OCI-LY3 (cell line): ENCODE measurements at regions not wholly inside any gene's neighbourhood (a gene's known extent, or its start where the extent isn't known, plus 50 kb on each side); places are given as distances from the start of the nearest gene placed in this dataset.

Source experiments
- H2AFZ ChIP-seq: fragments of 200-600, 300-600 bp; shearing (Covaris generic); 2 replicates; pipeline ENCODE4 v1.6.0; 2014; ENCODE audit warnings: antibody characterized with exemption, low read depth, low read length
- H3K27ac ChIP-seq: fragments of 200-600, 300-600 bp; sonication (generic); 2 replicates; pipeline ENCODE4 v1.5.1; 2014; ENCODE audit warnings: mild to moderate bottlenecking, low read length, moderate library complexity, mixed read lengths
- H3K27me3 ChIP-seq: fragments of 200-600, 300-600 bp; sonication (generic); 2 replicates; pipeline ENCODE4 v1.6.1; 2014; ENCODE audit warnings: low read depth, low read length, mixed read lengths
- H3K36me3 ChIP-seq: fragments of 200-600, 300-600 bp; sonication (generic); replicated peaks from 2 replicates; pipeline ENCODE3; 2014; ENCODE audit warnings: low read depth, low read length, mixed read lengths
- H3K4me1 ChIP-seq: fragments of 300-600, 200-600 bp; sonication (generic); 2 replicates; pipeline ENCODE4 v1.6.1; 2014; ENCODE audit warnings: low read length, mixed read lengths
- H3K4me2 ChIP-seq: fragments of 200-600, 300-600 bp; sonication (generic); 2 replicates; pipeline ENCODE4 v1.6.1; 2014; ENCODE audit warnings: low read length, mixed read lengths
- H3K4me3 ChIP-seq: fragments of 300-600, 200-600 bp; sonication (generic); 2 replicates; pipeline ENCODE4 v1.5.1; 2014; ENCODE audit warnings: antibody characterized with exemption, mild to moderate bottlenecking, low read length, moderate library complexity
- H3K79me2 ChIP-seq: fragments of 300-600, 200-600 bp; shearing (Covaris generic); 2 replicates; pipeline ENCODE4 v1.6.1; 2014; ENCODE audit warnings: mild to moderate bottlenecking, low read length, mixed read lengths
- H3K9ac ChIP-seq: fragments of 300-600, 200-600 bp; shearing (Covaris generic); 2 replicates; pipeline ENCODE4 v1.6.0; 2014; ENCODE audit warnings: mild to moderate bottlenecking, low read length, moderate library complexity
- H3K9me3 ChIP-seq: fragments of 200-600, 300-600 bp; shearing (Covaris generic); 2 replicates; pipeline ENCODE4 v1.6.1; 2014; ENCODE audit warnings: low read length, mixed read lengths; ENCODE audit not compliant: insufficient read depth
- H4K20me1 ChIP-seq: fragments of 200-600, 300-600 bp; sonication (generic); 2 replicates; pipeline ENCODE4 v1.6.1; 2016; ENCODE audit warnings: low read length, mixed read lengths; ENCODE audit not compliant: insufficient read depth
- EZH2phosphoT487 ChIP-seq: fragments of 200-600 bp; shearing (Covaris generic); IDR thresholded peaks from 2 replicates; pipeline ENCODE4 v1.6.1; 2018; ENCODE audit warnings: antibody characterized with exemption, mixed run types, low read depth
- TF ChIP-seq, protein P1 (sequence below): fragments of 200-600, 300-600 bp; sonication (generic); IDR thresholded peaks from 2 replicates; pipeline ENCODE4 v1.5.1; 2014; ENCODE audit warnings: antibody characterized with exemption, low read length, low read depth

DNA sequence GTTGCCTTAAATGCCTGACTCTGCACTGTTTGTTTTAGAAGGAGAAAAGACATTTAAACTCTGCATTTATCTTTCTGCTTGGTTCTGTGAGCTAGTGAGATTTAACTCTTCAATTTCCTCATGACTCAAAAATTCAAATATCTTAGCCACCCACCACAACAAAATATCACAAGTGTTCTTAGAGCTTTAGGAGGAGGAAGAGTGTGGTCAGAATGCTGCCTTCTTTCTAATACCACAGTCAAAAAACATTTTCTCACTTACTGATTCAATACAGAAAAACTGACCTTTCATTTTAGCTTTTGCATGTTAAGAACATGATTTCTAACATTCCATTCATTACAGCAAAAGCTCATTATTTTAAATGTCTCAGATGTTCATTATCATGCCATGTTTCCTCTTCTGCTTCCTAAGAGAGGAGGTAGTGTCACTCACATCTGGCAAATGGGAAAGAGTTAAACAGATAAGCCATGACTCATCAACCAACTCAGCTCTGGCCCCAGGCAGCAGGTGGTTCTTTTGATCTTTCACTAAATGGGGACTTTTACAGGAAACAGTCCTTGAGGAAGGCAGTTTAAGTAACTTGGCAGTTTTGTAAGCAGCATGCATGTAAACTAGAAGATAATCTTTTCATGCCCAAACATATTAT is 56.4 kb upstream of the RNU6-8 start:
- H4K20me1 ChIP-seq: no peaks in the 10 kb centered on the region
- no peaks in the 10 kb centered on the region for H3K27me3 ChIP-seq
- no peak overlapping the region for H3K27ac ChIP-seq
- H3K4me2 ChIP-seq: peak overlapping the region; percentile 4
- no peak overlapping the region for H3K4me3 ChIP-seq
- H3K9me3 ChIP-seq: 0 out of 2 replicates have a peak, but pooled peaks cover 7% of the 10 kb centered on the region
- peaks cover 26% of the 10 kb centered on the region for H3K4me1 ChIP-seq
- H3K36me3 ChIP-seq: no peaks in the 10 kb centered on the region
- no peaks in the 10 kb centered on the region for H3K79me2 ChIP-seq
- TF ChIP-seq EZH2phosphoT487: no peak
- TF ChIP-seq, protein P1, sequence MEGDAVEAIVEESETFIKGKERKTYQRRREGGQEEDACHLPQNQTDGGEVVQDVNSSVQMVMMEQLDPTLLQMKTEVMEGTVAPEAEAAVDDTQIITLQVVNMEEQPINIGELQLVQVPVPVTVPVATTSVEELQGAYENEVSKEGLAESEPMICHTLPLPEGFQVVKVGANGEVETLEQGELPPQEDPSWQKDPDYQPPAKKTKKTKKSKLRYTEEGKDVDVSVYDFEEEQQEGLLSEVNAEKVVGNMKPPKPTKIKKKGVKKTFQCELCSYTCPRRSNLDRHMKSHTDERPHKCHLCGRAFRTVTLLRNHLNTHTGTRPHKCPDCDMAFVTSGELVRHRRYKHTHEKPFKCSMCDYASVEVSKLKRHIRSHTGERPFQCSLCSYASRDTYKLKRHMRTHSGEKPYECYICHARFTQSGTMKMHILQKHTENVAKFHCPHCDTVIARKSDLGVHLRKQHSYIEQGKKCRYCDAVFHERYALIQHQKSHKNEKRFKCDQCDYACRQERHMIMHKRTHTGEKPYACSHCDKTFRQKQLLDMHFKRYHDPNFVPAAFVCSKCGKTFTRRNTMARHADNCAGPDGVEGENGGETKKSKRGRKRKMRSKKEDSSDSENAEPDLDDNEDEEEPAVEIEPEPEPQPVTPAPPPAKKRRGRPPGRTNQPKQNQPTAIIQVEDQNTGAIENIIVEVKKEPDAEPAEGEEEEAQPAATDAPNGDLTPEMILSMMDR: no peak
- no peak overlapping the region for H3K9ac ChIP-seq
- H2AFZ ChIP-seq: no peak overlapping the region

DNA sequence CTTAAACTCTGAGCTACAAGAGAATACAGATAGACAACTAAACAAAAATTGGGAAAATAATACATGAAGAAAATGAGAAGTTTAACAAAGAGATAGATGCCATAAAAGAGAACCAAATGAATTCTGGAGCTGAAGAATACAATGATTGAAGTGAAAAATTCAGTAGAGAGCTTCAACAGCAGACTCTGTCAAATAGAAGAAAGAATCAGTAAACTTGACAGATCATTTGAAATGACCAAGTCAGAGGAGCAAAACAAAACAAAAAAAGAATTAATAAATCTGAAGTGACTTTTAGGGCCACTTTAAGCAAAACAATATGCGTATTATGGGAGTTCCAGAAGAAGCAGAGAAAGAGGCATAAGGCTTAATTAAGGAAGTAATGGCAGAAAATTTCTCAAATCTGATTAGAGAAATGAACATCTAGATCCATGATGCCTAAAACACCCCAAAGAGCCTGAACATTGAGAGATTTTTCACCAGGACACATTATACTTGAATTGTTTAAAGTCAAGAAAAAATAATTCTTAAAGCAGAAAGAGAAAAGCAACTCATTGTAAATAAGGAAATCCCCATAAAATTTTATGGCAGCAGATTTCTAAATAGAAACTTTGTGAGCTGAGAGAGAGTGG is 61.0 kb upstream of the RNU6-8 start:
- H3K27ac ChIP-seq: no peak overlapping the region
- no peaks in the 10 kb centered on the region for H4K20me1 ChIP-seq
- H3K79me2 ChIP-seq: no peaks in the 10 kb centered on the region
- H3K9me3 ChIP-seq: 0 out of 2 replicates have a peak, but pooled peaks cover 7% of the 10 kb centered on the region
- no peak overlapping the region for H3K4me3 ChIP-seq
- TF ChIP-seq, protein P1: no peak
- no peak for TF ChIP-seq EZH2phosphoT487
- no peaks in the 10 kb centered on the region for H3K36me3 ChIP-seq
- H3K4me1 ChIP-seq: peaks cover 23% of the 10 kb centered on the region
- no peaks in the 10 kb centered on the region for H3K27me3 ChIP-seq
- no peak overlapping the region for H3K9ac ChIP-seq
- H3K4me2 ChIP-seq: no peak overlapping the region
- no peak overlapping the region for H2AFZ ChIP-seq

DNA sequence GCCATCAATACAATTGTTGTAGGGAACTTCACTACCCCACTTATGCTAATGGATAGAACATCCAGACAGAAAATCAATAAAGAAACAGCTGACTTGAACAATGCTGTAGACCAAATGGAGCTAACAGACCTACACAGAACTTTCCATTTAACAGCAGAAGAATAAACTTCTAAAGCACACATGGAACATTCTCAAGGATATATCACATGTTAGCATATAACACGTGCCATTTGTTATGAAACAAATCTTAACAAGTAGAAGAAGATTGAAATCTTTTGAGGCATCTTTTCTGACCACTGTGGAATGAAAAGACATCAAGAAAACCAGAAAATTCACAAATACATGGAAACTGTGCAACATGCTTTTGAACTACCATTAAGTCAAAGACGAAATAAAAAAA is 62.5 kb upstream of the RNU6-8 start:
- Histone ChIP-seq H3K36me3 (no peaks in the 10 kb centered on the region), H3K79me2 (no peaks in the 10 kb centered on the region), H3K9me3 (0 out of 2 replicates have a peak, but pooled peaks cover 7% of the 10 kb centered on the region), H3K27ac (no peak overlapping the region), H3K4me1 (peaks cover 12% of the 10 kb centered on the region), H3K4me2 (no peak overlapping the region), H2AFZ (no peak overlapping the region), H3K4me3 (no peak overlapping the region), H3K27me3 (no peaks in the 10 kb centered on the region), H3K9ac (no peak overlapping the region), H4K20me1 (no peaks in the 10 kb centered on the region)
- no peak for TF ChIP-seq EZH2phosphoT487
- TF ChIP-seq, protein P1: no peak

DNA sequence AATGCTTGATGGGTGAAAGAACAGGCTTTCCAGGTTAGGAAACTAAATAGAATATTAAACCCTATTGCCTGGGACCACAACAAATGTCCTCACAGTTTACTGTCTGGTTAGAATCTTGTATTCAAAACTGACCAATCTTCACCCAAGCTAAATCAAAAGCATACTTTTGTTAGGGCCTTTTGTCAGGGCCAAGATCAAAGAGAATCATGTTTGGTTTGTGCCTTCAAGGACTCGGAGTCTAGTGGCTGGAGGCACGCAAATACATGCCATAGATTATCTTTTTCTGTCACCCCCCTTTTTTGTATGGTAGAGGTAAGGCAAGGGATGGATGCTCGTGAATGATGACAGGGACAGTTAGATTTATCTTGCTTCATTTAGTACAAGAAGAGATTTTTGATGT is 51.1 kb upstream of the AKAP6 start:
- Histone ChIP-seq H3K4me2 (no peak overlapping the region), H3K27me3 (no peaks in the 10 kb centered on the region), H2AFZ (no peak overlapping the region), H4K20me1 (no peaks in the 10 kb centered on the region), H3K27ac (no peak overlapping the region), H3K4me3 (no peak overlapping the region), H3K36me3 (no peaks in the 10 kb centered on the region), H3K79me2 (no peaks in the 10 kb centered on the region), H3K9ac (no peak overlapping the region), H3K9me3 (no peaks in the 10 kb centered on the region), H3K4me1 (no peaks in the 10 kb centered on the region)
- TF ChIP-seq EZH2phosphoT487: no peak
- TF ChIP-seq, protein P1: no peak
